ENCODE measurements at regions not wholly inside any gene's neighbourhood (a gene's known extent, or its start where the extent isn't known, plus 50 kb on each side); places are given as distances from the start of the nearest gene placed in this dataset.

- Histone ChIP-seq H3K27me3 (peaks cover 50% of the 10 kb centered on the region), H3K4me1 (peaks cover 0 to 31% (median 7%) of the 10 kb centered on the region in 3 donors), H3K9me3 (no peaks in the 10 kb centered on the region), H3K4me3 (peak overlapping the region in 1 of 2 donors; percentile 74), H3K27ac (no peak overlapping the region), H3K36me3 (no peaks in the 10 kb centered on the region)
- TF ChIP-seq POLR2A (IDR thresholded peaks at IDR 0.05) (no peak), POLR2AphosphoS5 (IDR thresholded peaks at IDR 0.05) (no peak), CTCF (IDR thresholded peaks at IDR 0.05) (peak in 1 of 4 experiments; percentile 5), EP300 (IDR thresholded peaks at IDR 0.05) (no peak)
- no peak for ATAC-seq
- 26% methylated on average over 14 of the region's 34 CpGs; no CpG with 5 or more reads in 1 of the 2 donors for WGBS, 2 donors (ENCODE audit: low coverage in 1 of 2)
These were observed 105.8 kb downstream of the FAM53A start for GRCh38 chr4:1578251-1578773.

- WGBS, 2 donors (ENCODE audit: low coverage in 1 of 2): 65% methylated on average over 4 of the region's 17 CpGs; no CpG with 5 or more reads in 1 of the 2 donors
- Histone ChIP-seq H3K27ac (no peak overlapping the region), H3K27me3 (peaks cover 50% of the 10 kb centered on the region), H3K9me3 (no peaks in the 10 kb centered on the region), H3K4me3 (no peak overlapping the region), H3K4me1 (peaks cover 0 to 31% (median 7%) of the 10 kb centered on the region in 3 donors), H3K36me3 (no peaks in the 10 kb centered on the region)
- TF ChIP-seq CTCF (IDR thresholded peaks at IDR 0.05) (no peak), POLR2AphosphoS5 (IDR thresholded peaks at IDR 0.05) (no peak), POLR2A (IDR thresholded peaks at IDR 0.05) (no peak), EP300 (IDR thresholded peaks at IDR 0.05) (no peak)
- ATAC-seq: no peak
These were observed 106.3 kb downstream of the FAM53A start for GRCh38 chr4:1577822-1578217.

- Histone ChIP-seq H3K36me3 (no peaks in the 10 kb centered on the region), H3K27me3 (peaks cover 50% of the 10 kb centered on the region), H3K9me3 (no peaks in the 10 kb centered on the region), H3K27ac (no peak overlapping the region), H3K4me1 (peaks cover 0 to 31% (median 7%) of the 10 kb centered on the region in 3 donors), H3K4me3 (no peak overlapping the region)
- no peak for ATAC-seq
- 74 to 75% methylated on average over 4 to 13 of the region's 30 CpGs for WGBS, 2 donors (ENCODE audit: low coverage in 1 of 2)
- no peak for TF ChIP-seq EP300 (IDR thresholded peaks at IDR 0.05)
- no peak for TF ChIP-seq CTCF (IDR thresholded peaks at IDR 0.05)
- TF ChIP-seq POLR2A (IDR thresholded peaks at IDR 0.05): no peak
- TF ChIP-seq POLR2AphosphoS5 (IDR thresholded peaks at IDR 0.05): no peak
These were observed 106.9 kb downstream of the FAM53A start for GRCh38 chr4:1576961-1577821.

GRCh38 chr4:1576304-1576960 is 107.7 kb downstream of the FAM53A start:
- WGBS, 2 donors (ENCODE audit: low coverage in 1 of 2): 90 to 96% methylated on average over 11 to 28 of the region's 32 CpGs
- Histone ChIP-seq H3K27me3 (peaks cover 50% of the 10 kb centered on the region), H3K36me3 (no peaks in the 10 kb centered on the region), H3K4me3 (no peak overlapping the region), H3K4me1 (peaks cover 0 to 31% (median 7%) of the 10 kb centered on the region in 3 donors), H3K9me3 (no peaks in the 10 kb centered on the region), H3K27ac (no peak overlapping the region)
- no peak for TF ChIP-seq EP300 (IDR thresholded peaks at IDR 0.05)
- TF ChIP-seq POLR2A (IDR thresholded peaks at IDR 0.05): no peak
- no peak for TF ChIP-seq POLR2AphosphoS5 (IDR thresholded peaks at IDR 0.05)
- ATAC-seq: no peak
